H7 (cell line): ENCODE measurements at regions not wholly inside any gene's neighbourhood (a gene's known extent, or its start where the extent isn't known, plus 50 kb on each side); places are given as distances from the start of the nearest gene placed in this dataset.
"Not testable (repeated sequence)": the region's sequence is repeated elsewhere in the genome, so short reads cannot be mapped to it uniquely, and the experiment has no call there.

Source experiments
- DNase-seq: peaks from one replicate; pipeline ENCODE4 v3.0.0; 2012
- H3K27me3 ChIP-seq: 2 replicates; pipeline ENCODE4 v1.6.0; 2011; ENCODE audit warnings: mild to moderate bottlenecking, low read length; ENCODE audit not compliant: control insufficient read depth, insufficient read depth
- H3K36me3 ChIP-seq: replicated peaks from 2 replicates; pipeline ENCODE4 v1.5.1; 2011; ENCODE audit warnings: low read length; ENCODE audit not compliant: control insufficient read depth, insufficient read depth
- H3K4me3 ChIP-seq: 2 replicates; pipeline ENCODE4 v1.5.1; 2011; ENCODE audit warnings: low read depth, mild to moderate bottlenecking, control low read depth, low read length, moderate library complexity; ENCODE audit not compliant: insufficient read depth

DNA sequence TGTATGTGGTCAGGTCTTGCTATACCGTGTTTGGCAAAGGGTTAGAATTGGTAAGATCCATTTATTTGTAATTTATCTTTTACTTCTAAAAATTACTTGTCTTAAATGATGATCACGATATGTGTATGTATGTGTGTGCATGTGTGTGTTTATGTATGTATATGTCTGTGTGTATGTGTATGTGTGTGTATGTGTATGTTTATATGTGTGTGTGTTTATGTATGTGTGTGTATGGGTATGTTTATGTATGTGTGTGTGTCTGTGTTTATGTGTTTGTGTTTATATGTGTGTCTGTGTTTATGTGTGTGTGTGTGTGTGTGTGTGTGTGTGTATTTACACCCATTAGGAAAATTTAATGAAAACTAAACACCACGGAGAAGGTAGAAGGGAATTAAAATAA is 176.9 kb upstream of the FZD8 start:
- no peak overlapping the region for H3K4me3 ChIP-seq
- H3K27me3 ChIP-seq: no peaks in the 10 kb centered on the region
- DNase-seq: no peak
- no peaks in the 10 kb centered on the region for H3K36me3 ChIP-seq

DNA sequence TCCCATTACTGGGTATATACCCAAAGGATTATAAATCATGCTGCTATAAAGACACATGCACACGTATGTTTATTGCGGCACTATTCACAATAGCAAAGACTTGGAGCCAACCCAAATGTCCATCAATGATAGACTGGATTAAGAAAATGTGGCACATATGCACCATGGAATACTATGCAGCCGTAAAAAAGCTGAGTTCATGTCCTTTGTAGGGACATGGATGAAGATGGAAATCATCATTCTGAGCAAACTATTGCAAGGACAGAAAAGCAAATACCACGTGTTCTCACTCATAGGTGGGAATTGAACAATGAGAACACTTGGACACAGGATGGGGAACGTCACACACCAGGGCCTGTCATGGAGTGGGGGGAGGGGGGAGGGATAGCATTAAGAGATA is 175.0 kb upstream of the FZD8 start:
- H3K4me3 ChIP-seq, H3K27me3 ChIP-seq, DNase-seq, H3K36me3 ChIP-seq: not testable (repeated sequence)

DNA sequence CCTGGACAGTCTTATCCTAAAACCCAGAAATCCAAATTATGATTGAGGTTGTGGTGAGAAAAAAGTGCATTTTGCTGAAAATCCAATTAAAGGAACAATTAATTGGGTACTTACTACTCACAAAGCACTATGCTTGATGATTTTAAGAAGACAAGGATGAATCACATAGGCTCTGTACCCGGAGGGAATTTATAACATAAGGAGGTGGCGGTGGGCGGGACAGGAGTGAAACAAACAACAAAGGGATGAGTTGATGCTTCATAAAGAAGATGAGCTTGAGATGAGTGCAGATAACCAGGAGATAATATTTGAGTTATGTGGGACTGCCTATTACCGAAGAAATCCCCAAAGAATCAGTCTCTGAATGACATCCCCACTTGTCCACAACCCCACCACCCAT is 171.1 kb upstream of the FZD8 start:
- no peak overlapping the region for H3K4me3 ChIP-seq
- DNase-seq: no peak
- no peaks in the 10 kb centered on the region for H3K36me3 ChIP-seq
- H3K27me3 ChIP-seq: no peaks in the 10 kb centered on the region

DNA sequence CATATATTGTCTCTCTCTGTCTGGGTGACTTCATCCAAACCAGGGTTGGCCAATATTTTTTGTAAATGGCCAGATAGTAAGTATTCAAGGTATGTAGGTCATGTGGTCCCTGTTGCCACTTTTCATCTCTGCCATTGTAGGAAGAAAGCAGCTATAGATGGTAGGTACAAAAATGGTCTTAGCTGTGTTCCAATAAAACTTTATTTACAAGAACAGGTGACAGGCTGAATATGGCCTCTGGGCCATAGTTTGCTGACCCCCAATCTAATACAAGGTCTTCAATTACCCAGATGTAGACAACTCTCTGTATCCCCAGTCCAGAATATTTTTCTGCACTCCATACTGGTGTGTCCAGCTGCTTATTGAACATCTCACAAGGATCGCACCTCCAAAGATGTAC is 166.2 kb upstream of the FZD8 start:
- H3K4me3 ChIP-seq: no peak overlapping the region
- no peaks in the 10 kb centered on the region for H3K27me3 ChIP-seq
- no peaks in the 10 kb centered on the region for H3K36me3 ChIP-seq
- no peak for DNase-seq

DNA sequence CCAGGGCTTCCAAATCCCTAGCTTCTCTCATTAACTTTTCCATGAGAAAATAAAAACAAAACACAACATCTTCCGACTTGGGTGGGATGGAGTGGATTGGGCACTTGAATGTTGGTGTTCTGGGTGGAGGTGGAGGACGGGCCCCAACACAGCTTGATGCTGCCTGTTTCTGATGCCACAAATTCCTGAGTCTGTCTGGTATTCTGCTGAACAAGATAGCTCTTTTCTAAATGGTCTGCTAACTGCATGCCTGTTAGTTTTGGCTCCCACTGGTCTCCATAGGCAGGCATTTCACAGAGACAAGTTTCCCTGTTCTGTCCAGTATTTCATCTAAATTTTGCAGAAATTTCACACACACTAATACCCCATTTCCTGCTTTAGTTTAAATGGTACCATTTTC is 160.9 kb upstream of the FZD8 start:
- H3K27me3 ChIP-seq: no peaks in the 10 kb centered on the region
- H3K36me3 ChIP-seq: no peaks in the 10 kb centered on the region
- no peak for DNase-seq
- no peak overlapping the region for H3K4me3 ChIP-seq

DNA sequence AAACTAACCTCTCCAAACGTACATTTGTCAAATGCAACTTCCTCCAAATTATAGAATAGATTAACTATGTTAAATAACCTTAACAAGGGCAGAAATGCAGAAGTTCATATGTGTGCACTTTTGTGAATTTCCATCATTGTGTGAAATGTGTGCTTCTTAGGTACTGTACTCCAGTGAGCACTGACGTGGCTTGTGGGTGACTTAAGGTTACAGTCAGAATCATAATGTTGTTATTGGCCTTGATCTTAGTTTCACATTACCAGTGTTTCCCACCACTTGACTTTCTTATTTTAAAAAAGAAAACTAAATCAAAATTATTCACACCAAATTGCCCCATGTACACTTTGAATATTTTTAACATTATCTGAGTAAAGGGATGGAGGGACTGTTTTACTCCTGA is 155.1 kb upstream of the FZD8 start:
- Histone ChIP-seq H3K36me3 (no peaks in the 10 kb centered on the region), H3K27me3 (no peaks in the 10 kb centered on the region)

DNA sequence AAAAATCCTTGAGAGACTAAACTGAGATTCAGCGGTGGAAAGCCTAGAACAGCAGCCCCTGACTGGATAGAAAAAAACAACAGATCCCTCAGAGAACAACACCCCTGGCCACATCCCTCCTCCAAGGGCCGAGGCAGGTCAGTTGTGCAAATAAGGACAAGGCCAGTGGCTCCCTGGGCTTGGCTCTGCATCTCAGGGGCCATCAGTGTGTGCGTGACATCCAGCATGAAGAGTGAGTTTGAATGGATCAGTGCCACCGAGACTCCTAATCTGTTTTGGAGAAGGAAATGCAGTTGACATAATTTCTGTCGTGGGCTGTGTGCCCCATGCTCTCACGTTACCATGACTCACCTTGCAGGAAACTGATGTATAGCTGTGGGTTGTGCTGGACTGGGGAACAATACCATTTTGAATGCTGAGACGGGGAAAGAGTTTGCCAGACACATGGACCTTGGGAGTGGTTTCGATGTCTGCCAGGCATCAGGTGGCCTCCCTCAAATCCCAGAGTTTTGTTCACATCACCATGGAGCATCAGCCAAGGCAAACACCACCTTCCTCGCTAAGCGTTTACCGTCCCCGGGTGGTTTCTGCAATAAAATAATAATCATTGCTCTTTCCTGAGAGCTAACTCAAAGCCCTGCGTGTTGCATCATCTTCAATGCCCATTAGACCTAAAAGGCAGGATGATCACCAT is 153.2 kb upstream of the FZD8 start:
- no peak overlapping the region for H3K4me3 ChIP-seq
- no peaks in the 10 kb centered on the region for H3K27me3 ChIP-seq
- DNase-seq: no peak
- no peaks in the 10 kb centered on the region for H3K36me3 ChIP-seq

More for the DNA sequence above, 155.1 kb upstream of the FZD8 start:
- no peak for DNase-seq
- no peak overlapping the region for H3K4me3 ChIP-seq

DNA sequence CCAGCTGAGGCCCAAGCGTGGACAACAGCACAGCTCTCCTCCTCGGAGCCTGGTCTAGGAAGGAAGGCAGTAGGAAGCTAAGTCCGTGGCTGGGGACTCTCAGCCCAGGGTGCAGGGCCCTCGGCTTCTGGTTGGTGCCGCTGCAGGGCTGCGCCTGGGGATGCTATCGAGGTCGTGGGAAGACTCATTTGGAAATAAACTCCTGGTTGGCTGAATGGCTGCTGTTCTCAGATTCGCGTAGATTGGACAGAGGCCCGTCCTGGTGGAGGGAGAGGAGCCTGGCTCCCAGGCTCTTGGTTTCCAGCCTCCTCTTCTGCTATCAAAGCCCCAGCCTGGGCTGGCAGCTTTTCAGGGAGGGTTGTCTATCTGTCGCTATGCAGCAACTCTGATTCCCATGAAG is 152.6 kb upstream of the FZD8 start:
- peak; percentile 8 for DNase-seq
- Histone ChIP-seq H3K27me3 (no peaks in the 10 kb centered on the region), H3K36me3 (no peaks in the 10 kb centered on the region), H3K4me3 (no peak overlapping the region)

DNA sequence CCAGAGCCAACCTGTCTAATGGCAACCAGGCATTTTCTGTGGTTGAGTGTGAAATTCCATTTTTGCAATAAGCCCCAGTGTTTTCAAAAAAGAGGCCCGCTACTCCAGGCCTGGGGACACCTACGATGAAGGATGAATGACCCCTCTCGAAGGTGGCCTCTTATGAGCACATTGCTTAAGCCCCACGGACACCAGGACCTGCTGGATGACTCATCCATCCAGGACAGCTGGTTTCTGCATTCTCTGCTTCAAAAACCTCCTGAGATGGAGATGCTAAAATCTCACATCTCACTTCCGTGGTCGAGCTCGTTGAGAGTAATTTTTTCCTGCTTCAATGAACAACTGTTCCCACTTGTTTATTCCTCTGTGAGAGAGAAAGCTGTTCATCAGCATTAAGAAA is 150.2 kb upstream of the FZD8 start:
- no peaks in the 10 kb centered on the region for H3K36me3 ChIP-seq
- H3K27me3 ChIP-seq: no peaks in the 10 kb centered on the region
- DNase-seq: no peak
- H3K4me3 ChIP-seq: no peak overlapping the region

DNA sequence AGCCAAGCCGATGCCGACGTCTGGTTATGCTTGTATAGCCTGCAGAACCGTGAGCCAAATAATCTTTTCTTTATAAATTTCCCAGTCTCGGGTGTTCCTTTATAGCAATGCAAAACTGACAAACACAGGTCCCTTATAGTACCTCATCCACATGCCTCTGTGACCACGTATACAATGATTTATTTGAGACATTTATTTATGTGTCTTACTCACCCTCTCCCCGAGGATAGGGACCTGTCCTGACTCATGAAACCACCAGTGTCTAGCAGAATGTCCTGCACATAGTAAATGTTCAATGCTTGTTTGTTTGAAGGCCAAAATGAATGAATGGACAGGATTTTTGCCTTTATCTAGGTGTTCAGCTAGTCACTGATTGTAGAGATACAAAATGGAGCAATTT is 147.9 kb upstream of the FZD8 start:
- no peak for DNase-seq
- Histone ChIP-seq H3K27me3 (no peaks in the 10 kb centered on the region), H3K36me3 (no peaks in the 10 kb centered on the region)

DNA sequence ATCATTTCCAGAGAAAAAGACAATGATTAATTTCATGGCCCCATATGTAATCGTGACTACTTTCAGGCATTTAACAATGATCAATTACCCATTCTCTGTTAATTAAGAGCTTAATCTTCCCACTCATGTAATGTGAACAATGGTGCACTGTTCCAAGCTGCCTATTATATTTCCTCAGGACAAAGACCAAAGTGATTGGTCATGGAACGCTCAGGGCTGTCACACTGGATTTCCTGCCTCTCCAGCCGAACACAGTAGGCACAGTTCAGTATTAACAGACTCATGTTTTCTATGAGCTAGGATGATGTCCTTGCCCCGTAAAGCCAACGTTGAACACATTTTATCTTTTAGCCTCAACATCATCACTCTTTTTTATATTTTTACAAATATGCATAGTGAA is 142.7 kb upstream of the FZD8 start:
- Histone ChIP-seq H3K27me3 (no peaks in the 10 kb centered on the region), H3K4me3 (no peak overlapping the region), H3K36me3 (no peaks in the 10 kb centered on the region)
- no peak for DNase-seq

More for the DNA sequence above, 147.9 kb upstream of the FZD8 start:
- no peak overlapping the region for H3K4me3 ChIP-seq

DNA sequence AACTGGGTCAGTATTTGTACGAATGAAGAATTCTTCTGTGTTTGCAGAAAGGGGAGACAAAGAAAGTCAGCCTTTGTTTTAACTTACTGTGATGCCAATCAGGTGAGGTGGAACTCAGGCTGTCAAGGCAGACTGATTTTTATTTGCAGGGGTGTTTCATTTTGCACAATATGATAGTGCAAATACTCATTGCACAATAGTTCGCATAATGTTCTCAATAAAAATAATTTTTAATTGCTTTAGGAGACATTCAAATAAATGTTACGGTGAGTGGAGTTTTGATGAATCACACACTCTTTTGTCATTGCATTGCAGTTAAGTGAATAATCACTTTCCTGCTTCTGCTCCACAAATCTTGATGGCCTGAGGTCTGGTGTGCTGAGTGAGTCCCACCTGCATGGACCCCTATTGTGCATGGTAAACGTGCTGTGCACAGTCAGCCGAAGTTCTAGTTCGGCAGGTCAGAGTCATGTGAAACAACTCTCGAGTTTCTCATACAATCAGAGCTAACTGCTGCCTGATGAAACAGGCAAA is 141.3 kb upstream of the FZD8 start:
- no peak for DNase-seq
- H3K36me3 ChIP-seq: no peaks in the 10 kb centered on the region
- no peaks in the 10 kb centered on the region for H3K27me3 ChIP-seq
- no peak overlapping the region for H3K4me3 ChIP-seq

DNA sequence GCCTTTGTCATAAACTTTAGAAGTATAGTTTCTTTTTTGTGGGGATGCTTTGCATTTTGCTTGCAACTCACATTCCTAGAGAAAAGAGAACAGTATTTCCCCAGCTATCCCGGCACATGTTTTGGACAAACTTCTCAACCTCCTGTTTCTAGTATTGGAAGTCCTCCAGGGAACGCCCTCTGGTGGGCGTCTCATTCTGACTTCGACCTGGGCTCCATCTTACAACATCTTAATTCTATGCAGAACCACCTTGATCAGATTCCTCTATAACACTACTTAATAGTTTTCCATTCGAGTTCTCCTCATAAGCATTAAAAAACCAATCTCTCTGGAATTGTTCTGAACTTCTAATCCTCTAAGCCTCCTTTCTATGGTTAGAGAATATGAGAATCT is 139.5 kb upstream of the FZD8 start:
- Histone ChIP-seq H3K36me3 (no peaks in the 10 kb centered on the region), H3K27me3 (no peaks in the 10 kb centered on the region), H3K4me3 (no peak overlapping the region)
- peak; percentile 32 for DNase-seq

DNA sequence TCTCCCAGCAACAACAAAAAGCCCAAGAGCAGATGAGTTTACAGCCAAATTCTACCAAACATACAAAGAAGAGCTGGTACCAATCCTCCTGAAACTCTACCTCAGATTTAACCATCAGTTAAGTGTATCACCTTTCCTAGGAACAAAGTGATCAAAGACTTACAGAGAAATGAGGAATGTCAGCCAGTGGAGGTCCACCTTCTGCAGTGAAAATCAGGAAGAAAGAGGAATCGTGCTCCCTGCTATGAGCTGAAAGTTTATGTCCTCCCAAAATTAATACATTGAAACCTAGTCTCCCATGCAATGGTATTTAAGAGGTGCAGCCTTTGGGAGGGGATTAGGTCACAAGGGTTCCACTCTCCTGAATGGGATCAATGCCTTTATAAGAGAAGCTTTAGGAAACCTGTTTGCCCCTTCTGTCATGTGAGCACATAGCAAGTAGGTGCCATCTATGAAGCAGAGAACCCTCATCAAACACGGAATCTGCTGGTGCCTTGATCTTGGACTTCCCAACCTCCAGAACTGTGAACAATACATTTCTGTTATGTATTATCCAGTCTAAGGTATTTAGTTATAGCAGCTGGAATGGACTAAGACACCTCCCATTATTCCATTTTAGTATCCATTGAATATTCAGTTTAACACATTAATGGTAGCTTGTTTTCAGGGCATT is 139.0 kb upstream of the FZD8 start:
- Histone ChIP-seq H3K4me3 (no peak overlapping the region), H3K27me3 (no peaks in the 10 kb centered on the region), H3K36me3 (no peaks in the 10 kb centered on the region)
- DNase-seq: no peak

DNA sequence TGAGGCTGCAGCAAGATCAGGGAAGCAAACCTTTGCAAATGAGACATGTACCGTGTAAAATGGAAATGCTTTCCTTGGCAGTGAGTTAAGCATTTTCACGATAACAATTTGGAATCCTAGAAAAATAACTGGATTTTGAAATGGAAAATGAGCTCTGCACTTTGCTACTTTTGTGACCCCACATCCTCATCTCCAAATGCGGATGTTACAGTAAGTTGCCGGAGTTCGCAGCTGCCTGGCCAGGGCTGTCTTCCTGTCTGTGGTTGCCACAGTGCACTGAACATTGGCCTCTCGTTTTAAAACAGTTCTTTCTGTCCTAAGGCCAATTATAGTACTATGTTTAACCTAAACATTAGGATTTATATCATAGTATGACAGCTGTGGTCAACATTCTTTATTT is 136.2 kb upstream of the FZD8 start:
- no peaks in the 10 kb centered on the region for H3K36me3 ChIP-seq
- DNase-seq: no peak
- no peak overlapping the region for H3K4me3 ChIP-seq
- H3K27me3 ChIP-seq: no peaks in the 10 kb centered on the region
